GM19035 (cell line): ENCODE measurements at regions not wholly inside any gene's neighbourhood (a gene's known extent, or its start where the extent isn't known, plus 50 kb on each side); places are given as distances from the start of the nearest gene placed in this dataset.

ENCODE experiments used
- ATAC-seq: cut with Tn5 transposase; IDR thresholded peaks from one replicate; pipeline ENCODE4 v1.9.1; 2021; ENCODE audit not compliant: unreplicated experiment

- no peak for ATAC-seq
Measured at GRCh38 chr4:133776503-133776902, 425.1 kb downstream of the PABPC4L start.

DNA sequence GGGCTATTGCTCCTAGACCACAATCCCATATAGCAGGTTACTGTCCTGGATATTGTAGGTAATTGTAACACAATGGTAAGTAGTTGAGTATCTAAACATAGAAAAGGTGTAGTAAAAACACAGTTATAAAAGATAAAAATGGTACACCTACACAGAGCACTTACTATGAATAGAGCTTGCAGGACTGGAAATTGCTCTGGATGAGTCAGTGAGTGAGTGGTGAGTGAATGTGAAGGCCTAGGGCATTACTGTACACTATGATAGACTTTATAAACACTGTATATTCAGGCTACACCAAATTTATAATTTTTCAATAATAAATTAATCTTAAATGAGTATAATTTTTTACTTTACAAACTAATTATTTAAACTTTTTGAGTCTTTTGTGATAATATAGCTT, 425.7 kb downstream of the PABPC4L start:
- ATAC-seq: no peak

- ATAC-seq: no peak
Measured at GRCh38 chr4:133775469-133775868, 426.1 kb downstream of the PABPC4L start.

DNA sequence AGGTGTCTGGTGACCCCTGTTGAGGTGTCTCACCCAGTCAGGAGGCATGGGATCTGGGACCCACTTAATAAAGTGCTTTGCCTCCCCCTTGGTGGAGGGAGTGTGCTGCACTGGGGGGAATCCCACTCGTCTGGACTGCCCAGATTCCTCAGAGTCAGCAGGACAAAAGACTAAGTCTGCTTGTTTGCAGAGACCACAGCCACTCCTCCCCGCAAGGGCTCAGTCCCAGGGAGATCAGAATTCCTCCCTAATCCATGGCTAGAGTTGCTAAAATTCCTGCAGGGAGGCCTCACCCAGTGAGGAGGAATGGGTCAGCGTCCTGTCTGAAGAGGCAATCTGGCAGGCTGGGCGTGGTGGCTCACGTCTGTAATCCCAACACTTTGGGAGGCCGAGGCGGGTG, 442.2 kb downstream of the PABPC4L start:
- no peak for ATAC-seq

DNA sequence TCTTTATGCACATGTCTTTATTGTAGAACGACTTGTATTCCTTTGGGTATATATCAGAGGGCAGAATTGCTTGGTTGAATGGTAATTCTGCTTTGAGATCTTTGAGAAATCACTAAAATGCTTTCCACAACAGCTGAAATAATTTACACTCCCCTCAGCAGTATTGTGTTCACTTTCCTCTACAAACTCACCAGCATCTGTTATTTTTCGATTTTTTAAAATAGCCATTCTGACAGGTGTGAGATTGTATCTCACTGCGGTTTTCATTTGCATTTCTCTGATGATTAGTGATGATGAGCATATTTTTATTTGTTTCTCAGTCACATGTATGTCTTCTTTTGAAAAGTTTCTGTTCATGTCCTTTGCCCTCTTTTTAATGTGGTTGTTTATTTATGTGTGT, 459.8 kb downstream of the PABPC4L start:
- no peak for ATAC-seq

- no peak for ATAC-seq
Measured at GRCh38 chr4:133720001-133720400, 481.6 kb downstream of the PABPC4L start.

DNA sequence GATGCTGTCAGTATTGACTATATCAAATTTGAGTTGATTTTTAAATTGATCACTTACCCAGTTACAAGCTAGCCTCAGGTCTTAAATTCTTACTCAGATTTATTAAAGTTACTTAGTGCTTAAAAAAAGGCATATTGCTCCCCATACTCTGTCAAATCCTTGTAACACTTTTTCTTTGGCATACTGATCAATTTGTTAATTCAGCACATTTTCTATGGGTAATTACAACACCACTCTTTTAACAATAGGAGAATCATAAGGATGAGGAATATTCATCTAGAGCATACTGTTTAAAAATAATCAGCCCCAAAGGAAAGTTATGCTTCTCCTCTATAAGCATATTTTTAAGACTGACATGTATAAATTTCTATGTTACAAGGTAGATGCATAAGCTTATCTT, 482.5 kb downstream of the PABPC4L start:
- no peak for ATAC-seq

DNA sequence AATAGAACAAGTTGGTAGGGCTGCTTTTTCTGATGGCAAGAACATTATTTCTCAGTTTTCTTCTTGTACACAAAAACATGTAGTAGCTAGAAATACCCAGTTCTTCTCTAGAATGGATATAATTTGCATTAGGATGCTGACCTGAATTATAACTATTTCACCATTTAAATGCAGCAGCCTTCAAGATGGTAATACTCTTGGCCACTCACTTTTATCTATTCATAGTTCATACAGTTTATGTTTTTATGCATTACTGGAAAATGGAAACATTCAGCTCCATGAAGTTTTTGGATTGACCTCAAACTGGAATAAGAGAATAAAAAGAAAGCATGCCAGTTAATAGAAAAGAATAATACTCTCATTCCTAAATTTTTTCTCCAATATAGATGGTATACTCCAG, 487.4 kb downstream of the PABPC4L start:
- ATAC-seq: no peak

DNA sequence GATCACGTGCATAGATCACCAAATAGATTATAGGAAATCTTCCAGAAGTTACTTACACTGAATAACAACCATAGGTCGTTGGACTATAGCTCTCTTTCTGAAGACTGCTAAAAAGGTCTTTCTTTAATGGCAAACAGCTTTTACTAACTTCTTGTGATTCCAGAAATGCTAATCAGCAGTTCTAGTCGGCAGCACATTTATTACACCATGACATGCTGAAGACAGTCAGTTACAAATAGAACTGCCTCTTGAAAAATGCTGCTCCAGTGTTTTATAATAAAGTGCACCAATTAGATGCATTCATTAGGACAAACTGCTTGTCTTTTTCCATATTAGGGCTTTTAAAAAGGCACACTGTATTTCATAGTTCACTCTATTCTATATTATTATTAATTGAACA, 488.2 kb downstream of the PABPC4L start:
- ATAC-seq: no peak

GRCh38 chr4:133711817-133712216, 489.8 kb downstream of the PABPC4L start:
- ATAC-seq: no peak

GRCh38 chr4:133694416-133694815, 507.2 kb downstream of the PABPC4L start:
- no peak for ATAC-seq

DNA sequence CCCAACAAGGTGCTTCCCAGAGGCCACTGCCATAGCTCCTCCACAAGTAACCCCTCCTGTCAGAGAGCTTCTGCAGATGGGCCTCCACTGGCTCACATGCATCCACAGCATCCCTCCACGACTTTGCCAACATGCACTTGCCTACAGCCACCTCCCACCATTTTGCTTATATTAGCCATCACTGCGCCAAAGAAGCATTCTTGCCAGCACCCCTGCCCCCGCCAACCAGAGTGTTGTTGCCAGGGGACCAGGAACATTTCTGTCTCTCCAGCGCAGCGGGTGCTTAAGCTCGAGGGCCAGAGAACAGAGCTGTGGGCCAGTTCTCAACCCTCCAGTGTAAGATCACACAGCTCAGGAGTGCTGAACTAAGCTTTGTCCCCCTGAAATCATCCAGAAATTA, 517.6 kb downstream of the PABPC4L start:
- ATAC-seq: no peak

DNA sequence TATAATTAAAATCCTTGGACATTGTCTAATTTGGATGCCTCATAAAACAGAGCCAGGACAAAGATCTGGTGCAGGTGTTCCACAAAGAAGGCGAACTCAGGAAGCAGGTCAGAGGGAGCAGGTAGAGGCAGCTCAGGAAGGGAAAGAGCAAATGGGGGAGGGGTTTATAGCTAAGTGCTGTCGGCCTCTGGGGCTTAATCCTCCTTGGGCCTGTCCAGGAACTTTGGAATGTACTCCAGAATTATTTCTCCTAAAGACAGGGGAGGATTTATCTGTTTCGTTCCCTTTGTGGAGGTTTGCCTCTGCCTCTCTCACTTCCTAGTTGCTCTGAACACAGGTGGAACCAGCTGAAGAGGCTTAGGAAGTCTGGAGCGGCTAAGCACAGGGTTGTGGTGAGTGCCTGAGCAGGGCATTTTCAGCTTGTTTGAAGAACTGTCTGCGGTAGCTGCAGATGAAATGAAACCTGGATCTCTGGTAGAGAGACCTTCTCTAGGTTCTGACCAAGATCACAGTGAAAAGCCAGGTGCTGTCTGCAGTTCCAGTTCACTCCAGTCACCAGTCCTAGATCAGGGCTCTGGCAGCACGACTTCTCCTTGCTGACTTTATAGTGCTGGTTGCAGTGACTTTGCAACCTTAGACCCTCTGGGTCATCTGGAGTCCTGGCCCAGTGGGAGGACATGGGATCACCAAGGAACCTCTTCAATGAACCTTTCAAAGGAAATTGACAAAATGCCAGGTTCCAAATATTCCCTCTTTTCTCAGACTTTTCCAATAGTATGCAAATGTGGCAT, 519.2 kb downstream of the PCDH10 start:
- ATAC-seq: no peak

- ATAC-seq: no peak
Measured at GRCh38 chr4:133647206-133647605, 498.1 kb downstream of the PCDH10 start.

DNA sequence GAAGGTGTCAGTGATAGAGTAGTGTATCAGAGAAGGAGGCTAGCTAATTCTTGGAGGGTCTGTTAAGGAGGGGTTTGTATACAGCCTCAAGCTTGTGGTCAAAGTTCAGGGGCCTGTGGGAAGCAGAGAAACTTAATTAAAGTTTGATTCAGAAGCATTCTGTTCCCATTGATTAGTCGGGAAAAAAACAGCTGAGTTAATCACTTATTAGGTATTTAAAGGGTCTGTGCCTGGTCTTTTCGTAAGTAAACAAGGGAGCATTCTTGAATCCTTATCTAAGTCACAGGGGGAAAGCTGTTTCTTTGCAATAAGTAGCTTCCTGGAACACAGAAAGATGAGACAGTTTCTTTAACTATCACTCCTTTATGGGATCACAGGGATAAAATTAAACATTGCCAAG, 492.1 kb downstream of the PCDH10 start:
- ATAC-seq: no peak

DNA sequence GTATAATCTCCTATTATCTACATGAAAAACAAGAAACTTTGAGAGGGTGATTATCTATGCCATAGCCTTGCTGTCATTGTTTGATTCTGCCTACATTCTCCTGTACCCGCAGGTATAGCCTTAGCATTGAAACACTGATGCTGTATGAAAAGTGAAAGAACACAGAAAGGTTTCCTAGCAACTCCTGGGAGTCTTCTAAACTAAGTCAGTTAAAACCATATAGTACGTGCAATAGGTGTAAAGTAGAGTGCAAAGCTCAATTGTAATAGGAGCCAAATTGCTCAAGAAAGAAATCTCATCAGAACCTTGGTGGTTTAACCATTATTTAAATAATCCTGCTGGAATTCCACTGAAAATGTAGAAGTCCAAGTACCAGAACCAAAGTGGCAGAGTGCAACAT, 489.7 kb downstream of the PCDH10 start:
- no peak for ATAC-seq

DNA sequence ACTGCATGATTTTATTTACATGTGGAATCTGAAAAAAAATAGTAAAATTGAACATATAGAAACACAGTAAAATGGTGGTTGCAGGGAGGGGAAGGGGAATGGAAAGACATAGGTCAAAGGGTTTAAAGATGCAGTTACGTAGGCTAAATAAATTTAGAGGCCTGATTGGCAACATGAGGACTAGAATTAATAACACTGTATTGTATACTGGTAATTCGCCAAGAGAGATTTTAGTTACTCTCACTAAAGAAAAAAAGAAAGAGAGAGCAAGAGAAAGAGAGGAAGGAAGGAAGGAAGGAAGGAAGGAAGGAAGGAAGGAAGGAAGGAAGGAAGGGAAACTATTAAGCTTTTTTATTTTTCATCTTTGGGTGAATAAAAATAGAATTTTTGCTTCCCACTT, 488.1 kb downstream of the PCDH10 start:
- no peak for ATAC-seq

DNA sequence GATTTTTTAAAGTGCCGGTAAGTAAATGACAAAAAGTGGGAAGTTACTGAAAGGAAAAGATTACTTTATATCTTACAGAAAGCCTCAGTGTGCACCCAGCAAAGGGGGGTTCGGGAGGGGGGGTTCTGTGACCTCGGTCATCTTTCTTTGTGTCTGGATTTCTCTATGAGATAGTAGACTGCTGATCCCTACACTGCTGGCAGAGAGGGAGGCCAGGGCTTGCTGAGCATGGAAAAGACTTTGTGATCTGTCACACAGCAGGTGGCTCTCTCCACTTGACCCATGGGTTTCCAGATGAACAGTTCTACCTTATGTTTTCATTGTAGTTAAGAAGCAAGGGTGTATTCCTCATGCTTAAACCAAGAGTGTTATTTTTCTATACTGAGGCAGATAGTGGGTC, 475.6 kb downstream of the PCDH10 start:
- ATAC-seq: no peak

DNA sequence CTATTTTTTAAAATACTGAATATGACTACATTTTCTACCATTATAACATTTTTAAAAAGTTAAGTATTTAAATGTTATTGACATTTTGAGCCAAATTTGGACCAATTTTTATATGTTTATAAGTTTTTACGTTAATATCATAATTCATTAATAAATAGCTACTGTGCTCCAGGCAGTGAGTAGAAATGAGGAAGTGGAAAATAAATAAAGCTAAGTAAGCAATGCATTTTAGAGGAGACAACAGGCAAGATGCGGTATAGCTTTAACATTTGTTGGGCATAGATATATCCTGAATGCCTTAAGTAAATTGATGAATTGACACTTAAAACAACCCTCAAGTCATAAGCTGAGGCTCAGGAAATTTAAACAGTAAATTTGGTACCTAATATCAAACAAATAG, 474.8 kb downstream of the PCDH10 start:
- no peak for ATAC-seq

GRCh38 chr4:133621628-133622027, 472.5 kb downstream of the PCDH10 start:
- no peak for ATAC-seq

DNA sequence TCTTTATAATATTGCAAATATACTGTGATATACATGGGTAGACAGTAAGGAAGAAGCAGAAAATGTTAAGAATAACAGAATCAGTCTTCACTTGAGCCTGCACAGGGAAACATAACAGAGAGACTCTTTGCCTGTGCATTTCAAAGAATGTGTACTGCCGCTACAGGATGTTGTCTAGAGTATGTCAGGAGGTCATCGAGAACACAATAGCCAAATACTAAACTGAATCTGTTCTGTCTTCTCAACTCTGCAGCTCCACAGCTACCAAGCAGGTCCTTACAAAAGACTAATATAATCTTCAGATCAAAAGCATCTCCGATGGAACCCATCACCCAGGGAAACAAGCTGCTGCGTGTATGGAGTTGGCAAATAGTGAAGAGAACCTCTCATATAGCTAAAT, 471.5 kb downstream of the PCDH10 start:
- no peak for ATAC-seq

DNA sequence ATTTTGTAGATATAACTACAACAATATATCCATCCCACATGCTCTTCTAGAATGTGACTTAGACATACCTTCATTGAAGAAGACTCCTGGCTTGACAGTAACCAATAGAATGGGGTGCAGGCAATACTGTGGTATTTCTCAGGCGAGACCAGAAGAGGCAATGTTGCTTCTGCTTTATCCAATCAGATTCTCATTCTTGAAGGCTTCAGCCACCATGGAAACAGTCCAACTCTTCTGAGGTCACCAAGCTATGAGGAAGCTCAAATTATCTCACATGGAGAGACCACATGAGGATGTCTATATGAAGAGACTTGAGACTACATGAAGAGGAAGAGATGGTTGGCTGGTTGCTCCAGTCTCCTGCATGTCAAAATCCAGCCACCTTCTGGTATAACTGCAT, 469.9 kb downstream of the PCDH10 start:
- ATAC-seq: no peak

DNA sequence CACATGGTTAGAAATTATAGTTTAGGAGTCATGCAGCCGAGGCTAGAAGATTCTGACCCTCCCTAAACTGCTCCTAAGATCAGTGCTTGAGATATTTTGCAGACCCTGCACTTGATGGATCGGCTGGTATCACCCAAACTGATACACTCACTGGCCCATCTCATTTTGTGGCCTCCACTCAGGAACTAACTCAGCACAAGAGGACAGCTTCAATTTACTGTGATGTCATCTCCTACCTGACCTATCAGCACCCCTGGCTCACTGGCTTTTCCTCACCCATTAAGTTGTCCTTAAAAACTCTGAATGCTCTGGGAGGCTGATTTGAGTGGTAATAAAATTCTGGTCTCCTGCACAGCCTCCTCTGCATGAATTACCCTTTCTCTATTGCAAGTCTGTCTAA, 450.9 kb downstream of the PCDH10 start:
- no peak for ATAC-seq
